DOHH2 (cell line): ENCODE measurements at regions not wholly inside any gene's neighbourhood (a gene's known extent, or its start where the extent isn't known, plus 50 kb on each side); places are given as distances from the start of the nearest gene placed in this dataset.
"Not testable (repeated sequence)": the region's sequence is repeated elsewhere in the genome, so short reads cannot be mapped to it uniquely, and the experiment has no call there.

ENCODE experiments used
- H3F3A ChIP-seq: fragments of 200-600 bp; sonication (generic), shearing (Covaris generic); 2 replicates; pipeline ENCODE4 v1.6.0; 2016; ENCODE audit warnings: antibody characterized with exemption, mild to moderate bottlenecking; ENCODE audit not compliant: control insufficient read depth, insufficient read depth
- H3K27ac ChIP-seq: fragments of 200-600 bp; sonication (generic); 2 replicates; pipeline ENCODE4 v1.5.1; 2014; ENCODE audit warnings: low read depth, mild to moderate bottlenecking, low read length, moderate library complexity
- H3K27me3 ChIP-seq: fragments of 200-600 bp; sonication (generic); 2 replicates; pipeline ENCODE4 v1.6.1; 2014; ENCODE audit warnings: mild to moderate bottlenecking, low read length, mixed read lengths; ENCODE audit not compliant: control insufficient read depth
- H3K36me3 ChIP-seq: fragments of 200-600 bp; sonication (generic); 2 replicates; pipeline ENCODE4 v1.6.1; 2014; ENCODE audit warnings: mild to moderate bottlenecking, low read length, moderate library complexity, mixed read lengths; ENCODE audit not compliant: control insufficient read depth
- H3K4me1 ChIP-seq: fragments of 200-600 bp; sonication (generic); 2 replicates; pipeline ENCODE4 v1.6.1; 2014; ENCODE audit warnings: mild to moderate bottlenecking, low read length, mixed read lengths; ENCODE audit not compliant: control insufficient read depth
- H3K4me2 ChIP-seq: fragments of 200-600 bp; sonication (generic); 2 replicates; pipeline ENCODE4 v1.6.0; 2014; ENCODE audit warnings: mild to moderate bottlenecking, low read length, moderate library complexity
- H3K4me3 ChIP-seq: fragments of 200-600 bp; sonication (generic); 2 replicates; pipeline ENCODE4 v1.5.1; 2014; ENCODE audit warnings: mild to moderate bottlenecking, low read length, mixed read lengths
- H3K79me2 ChIP-seq: fragments of 200-600 bp; sonication (generic); 2 replicates; pipeline ENCODE4 v1.6.1; 2014; ENCODE audit warnings: mild to moderate bottlenecking, low read length, mixed read lengths; ENCODE audit not compliant: control insufficient read depth
- H3K9me2 ChIP-seq: fragments of 200-600 bp; sonication (generic); replicated peaks from 2 replicates; pipeline ENCODE4 v1.6.1; 2014; ENCODE audit warnings: mild to moderate bottlenecking, low read length, mixed read lengths; ENCODE audit not compliant: control insufficient read depth
- H3K9me3 ChIP-seq: fragments of 200-600 bp; sonication (generic); 2 replicates; pipeline ENCODE4 v1.6.1; 2014; ENCODE audit warnings: antibody characterized with exemption, low read length, mixed read lengths; ENCODE audit not compliant: control insufficient read depth, insufficient read depth
- H4K20me1 ChIP-seq: fragments of 200-600 bp; sonication (generic); 2 replicates; pipeline ENCODE4 v1.6.0; 2014; ENCODE audit warnings: low read depth, mild to moderate bottlenecking, antibody characterized with exemption, low read length, moderate library complexity; ENCODE audit not compliant: control insufficient read depth, insufficient read depth
- CTCF ChIP-seq: fragments of 200-600 bp; sonication (generic); IDR thresholded peaks from one replicate; pipeline ENCODE4 v1.5.1; 2014; ENCODE audit warnings: antibody characterized with exemption, mild to moderate bottlenecking, low read depth, low read length; ENCODE audit not compliant: poor library complexity, severe bottlenecking
- EZH2phosphoT487 ChIP-seq: fragments of 200-600 bp; sonication (generic); IDR thresholded peaks from 2 replicates; pipeline ENCODE4 v1.6.1; 2017; ENCODE audit warnings: borderline replicate concordance, mild to moderate bottlenecking, antibody characterized with exemption, low read length, moderate library complexity, mixed read lengths

GRCh38 chr11:105357764-105358163 is 218.2 kb upstream of the CARD18 start:
- Histone ChIP-seq H4K20me1 (no peaks in the 10 kb centered on the region), H3K4me1 (no peaks in the 10 kb centered on the region), H3K4me2 (no peak overlapping the region), H3K9me2 (no peaks in the 10 kb centered on the region), H3K36me3 (no peaks in the 10 kb centered on the region), H3K9me3 (no peaks in the 10 kb centered on the region), H3K27me3 (no peaks in the 10 kb centered on the region), H3K4me3 (no peak overlapping the region), H3K79me2 (no peaks in the 10 kb centered on the region), H3K27ac (no peak overlapping the region), H3F3A (no peaks in the 10 kb centered on the region)
- TF ChIP-seq CTCF (no peak), EZH2phosphoT487 (no peak)

- Histone ChIP-seq H3K27ac (no peak overlapping the region), H3K9me2 (no peaks in the 10 kb centered on the region), H3K4me2 (no peak overlapping the region), H3K36me3 (no peaks in the 10 kb centered on the region), H3K4me3 (no peak overlapping the region), H3K79me2 (no peaks in the 10 kb centered on the region), H3K9me3 (no peaks in the 10 kb centered on the region), H3F3A (no peaks in the 10 kb centered on the region), H3K27me3 (no peaks in the 10 kb centered on the region), H3K4me1 (no peaks in the 10 kb centered on the region), H4K20me1 (no peaks in the 10 kb centered on the region)
- TF ChIP-seq CTCF (no peak), EZH2phosphoT487 (no peak)
Measured at GRCh38 chr11:105357146-105357545, 217.6 kb upstream of the CARD18 start.

- not testable (repeated sequence) for H3K27me3 ChIP-seq, H3K4me1 ChIP-seq, H3K4me3 ChIP-seq, H4K20me1 ChIP-seq, H3K27ac ChIP-seq, H3K9me3 ChIP-seq, H3K4me2 ChIP-seq, H3K9me2 ChIP-seq, H3K36me3 ChIP-seq, H3F3A ChIP-seq, H3K79me2 ChIP-seq
Measured at GRCh38 chr11:105349867-105350266, 210.3 kb upstream of the CARD18 start.

DNA sequence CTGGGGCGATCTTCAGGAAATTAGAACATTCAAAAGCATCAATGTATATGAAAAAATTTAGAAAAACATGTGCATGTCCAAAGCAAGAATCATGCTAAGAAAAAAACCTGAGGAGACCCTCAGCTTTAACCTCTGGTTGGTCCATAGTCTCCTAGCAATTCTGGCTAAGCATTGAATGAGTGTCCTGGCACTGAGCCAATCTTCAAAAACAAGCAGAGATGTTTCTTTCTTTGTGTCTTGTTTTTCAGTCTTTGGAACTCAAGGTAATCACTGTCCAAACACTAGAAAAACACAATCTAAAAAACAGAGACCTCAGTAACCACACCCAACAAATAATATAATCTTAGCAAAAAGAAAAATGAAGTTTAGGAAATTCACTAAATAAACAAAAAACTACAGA is 205.4 kb upstream of the CARD18 start:
- Histone ChIP-seq H3K79me2 (no peaks in the 10 kb centered on the region), H3K36me3 (no peaks in the 10 kb centered on the region), H4K20me1 (no peaks in the 10 kb centered on the region), H3K27ac (no peak overlapping the region), H3F3A (no peaks in the 10 kb centered on the region), H3K9me2 (no peaks in the 10 kb centered on the region), H3K4me3 (no peak overlapping the region), H3K4me1 (no peaks in the 10 kb centered on the region), H3K27me3 (no peaks in the 10 kb centered on the region), H3K9me3 (no peaks in the 10 kb centered on the region), H3K4me2 (no peak overlapping the region)
- no peak for TF ChIP-seq EZH2phosphoT487
- TF ChIP-seq CTCF, result no peak
